PFSK-1 (cell line): ENCODE measurements at regions not wholly inside any gene's neighbourhood (a gene's known extent, or its start where the extent isn't known, plus 50 kb on each side); places are given as distances from the start of the nearest gene placed in this dataset.

Source experiments
- FOXP2 ChIP-seq: optimal IDR thresholded peaks from 2 replicates; pipeline ENCODE3; 2011; ENCODE audit warnings: borderline replicate concordance, control low read depth, inconsistent platforms; ENCODE audit not compliant: insufficient read depth; ENCODE audit errors: extremely low read length, extremely low read depth
- POLR2AphosphoS5 ChIP-seq: IDR thresholded peaks from 2 replicates; pipeline ENCODE4 v1.6.1; 2012; ENCODE audit warnings: low read depth, mild to moderate bottlenecking, control low read depth, low read length, moderate library complexity
- SIN3A ChIP-seq: IDR thresholded peaks from 2 replicates; pipeline ENCODE4 v1.6.1; 2012; ENCODE audit warnings: mild to moderate bottlenecking, low read length, moderate library complexity, borderline replicate concordance; ENCODE audit not compliant: insufficient read depth
- TAF1 ChIP-seq: IDR thresholded peaks from 2 replicates; pipeline ENCODE4 v1.6.1; 2012; ENCODE audit warnings: low read length, control low read depth, borderline replicate concordance; ENCODE audit not compliant: insufficient read depth
- TF ChIP-seq, protein P1 (sequence below), 2 experiments: IDR thresholded peaks; 2 replicates each; pipeline versions ENCODE4 v1.6.1 to v1.8.0; 2011 to 2012; ENCODE audit warnings: low read depth in 2 of 2, low read length in 2 of 2, control low read depth in 1 of 2, inconsistent platforms in 1 of 2, mild to moderate bottlenecking in 1 of 2, moderate library complexity in 1 of 2; ENCODE audit not compliant: insufficient read depth in 1 of 2

DNA sequence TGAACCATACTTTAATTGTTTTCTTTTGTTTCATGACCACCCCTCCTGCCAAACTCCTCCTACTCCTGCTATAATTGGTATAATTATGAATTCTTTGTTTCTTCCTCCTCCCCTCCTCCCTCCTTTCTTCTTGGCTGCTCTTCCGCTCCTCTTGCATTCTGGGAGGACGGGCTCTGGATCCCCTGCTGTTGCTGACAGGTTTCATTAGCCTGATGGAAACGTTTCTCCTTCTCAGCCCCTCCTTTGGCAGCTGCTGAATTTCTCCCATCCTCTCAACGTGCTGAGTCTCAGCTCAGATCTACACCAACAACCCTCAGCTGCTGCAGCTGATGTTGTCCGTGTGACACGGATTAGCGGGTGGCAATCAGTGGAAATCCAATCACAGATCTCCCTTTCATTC lies 97.1 kb upstream of the UBAC2 start:
- TF ChIP-seq, protein P1, sequence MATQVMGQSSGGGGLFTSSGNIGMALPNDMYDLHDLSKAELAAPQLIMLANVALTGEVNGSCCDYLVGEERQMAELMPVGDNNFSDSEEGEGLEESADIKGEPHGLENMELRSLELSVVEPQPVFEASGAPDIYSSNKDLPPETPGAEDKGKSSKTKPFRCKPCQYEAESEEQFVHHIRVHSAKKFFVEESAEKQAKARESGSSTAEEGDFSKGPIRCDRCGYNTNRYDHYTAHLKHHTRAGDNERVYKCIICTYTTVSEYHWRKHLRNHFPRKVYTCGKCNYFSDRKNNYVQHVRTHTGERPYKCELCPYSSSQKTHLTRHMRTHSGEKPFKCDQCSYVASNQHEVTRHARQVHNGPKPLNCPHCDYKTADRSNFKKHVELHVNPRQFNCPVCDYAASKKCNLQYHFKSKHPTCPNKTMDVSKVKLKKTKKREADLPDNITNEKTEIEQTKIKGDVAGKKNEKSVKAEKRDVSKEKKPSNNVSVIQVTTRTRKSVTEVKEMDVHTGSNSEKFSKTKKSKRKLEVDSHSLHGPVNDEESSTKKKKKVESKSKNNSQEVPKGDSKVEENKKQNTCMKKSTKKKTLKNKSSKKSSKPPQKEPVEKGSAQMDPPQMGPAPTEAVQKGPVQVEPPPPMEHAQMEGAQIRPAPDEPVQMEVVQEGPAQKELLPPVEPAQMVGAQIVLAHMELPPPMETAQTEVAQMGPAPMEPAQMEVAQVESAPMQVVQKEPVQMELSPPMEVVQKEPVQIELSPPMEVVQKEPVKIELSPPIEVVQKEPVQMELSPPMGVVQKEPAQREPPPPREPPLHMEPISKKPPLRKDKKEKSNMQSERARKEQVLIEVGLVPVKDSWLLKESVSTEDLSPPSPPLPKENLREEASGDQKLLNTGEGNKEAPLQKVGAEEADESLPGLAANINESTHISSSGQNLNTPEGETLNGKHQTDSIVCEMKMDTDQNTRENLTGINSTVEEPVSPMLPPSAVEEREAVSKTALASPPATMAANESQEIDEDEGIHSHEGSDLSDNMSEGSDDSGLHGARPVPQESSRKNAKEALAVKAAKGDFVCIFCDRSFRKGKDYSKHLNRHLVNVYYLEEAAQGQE (IDR thresholded peaks at IDR 0.05; ENCODE audit: insufficient read depth in 1 of 2, low read depth in 2 of 2, low read length in 2 of 2), result no peak
- TF ChIP-seq POLR2AphosphoS5 (no peak), SIN3A (no peak), TAF1 (no peak), FOXP2 (no peak)

DNA sequence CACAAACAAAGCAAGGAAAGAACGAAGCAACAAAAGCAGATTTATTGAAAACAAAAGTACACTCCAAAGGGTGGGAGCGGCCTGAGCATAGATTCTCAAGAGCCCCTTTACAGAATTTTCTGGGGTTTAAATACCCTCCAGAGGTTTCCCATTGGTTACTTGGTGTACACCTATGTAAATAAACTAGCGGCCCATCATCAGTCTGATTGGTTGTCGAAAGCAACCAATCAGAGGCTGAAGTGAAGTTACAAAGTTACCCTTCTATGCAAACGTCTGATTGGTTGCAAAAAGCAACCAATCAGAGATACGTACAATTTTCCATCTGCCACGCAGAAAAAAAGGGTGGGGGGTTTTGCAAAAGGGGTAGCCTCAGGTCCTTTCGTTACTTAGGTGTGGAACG lies 96.3 kb upstream of the UBAC2 start:
- TF ChIP-seq, protein P1 (IDR thresholded peaks at IDR 0.05; ENCODE audit: insufficient read depth in 1 of 2, low read depth in 2 of 2, low read length in 2 of 2), result no peak
- TF ChIP-seq TAF1 (no peak), FOXP2 (no peak), POLR2AphosphoS5 (no peak), SIN3A (no peak)

DNA sequence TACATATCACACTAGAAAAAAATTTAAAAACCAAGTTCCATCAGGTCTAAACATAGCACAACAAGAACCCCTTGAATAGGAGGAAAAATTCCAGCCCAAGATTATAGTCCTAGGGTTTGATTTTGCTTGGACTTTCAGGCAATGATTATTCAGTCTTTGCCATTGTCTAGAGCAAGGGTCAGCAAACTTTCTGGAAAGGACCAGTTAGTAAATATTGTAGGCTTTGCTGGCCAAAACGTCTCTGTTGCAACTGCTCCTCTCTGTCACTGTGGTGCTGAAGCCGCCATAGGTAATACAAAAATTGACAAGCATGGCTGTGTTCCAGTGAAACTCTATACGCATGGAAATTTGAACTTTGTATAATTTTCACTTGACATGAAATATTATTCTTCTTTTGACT lies 95.5 kb upstream of the UBAC2 start:
- TF ChIP-seq TAF1 (no peak), POLR2AphosphoS5 (no peak), FOXP2 (no peak), SIN3A (no peak)
- TF ChIP-seq, protein P1 (IDR thresholded peaks at IDR 0.05; ENCODE audit: insufficient read depth in 1 of 2, low read depth in 2 of 2, low read length in 2 of 2), result no peak

DNA sequence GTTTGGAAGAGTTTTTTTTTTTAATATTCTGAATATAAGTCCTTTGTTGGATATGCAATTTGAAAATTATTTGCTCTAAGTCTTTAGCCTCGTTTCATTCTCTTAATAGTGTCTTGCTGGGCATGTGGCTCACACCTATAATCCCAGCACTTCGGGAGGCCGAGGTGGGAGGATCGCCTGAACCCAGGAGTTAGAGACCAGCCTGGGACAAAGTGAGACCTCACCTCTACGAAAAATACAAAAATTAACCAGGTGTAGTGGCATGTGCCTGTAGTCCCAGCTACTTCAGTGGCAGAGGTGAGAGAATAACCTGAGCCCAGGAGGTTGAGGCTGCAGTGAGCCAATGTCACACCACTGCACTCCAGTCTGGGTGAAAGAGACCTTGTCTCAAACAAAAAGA lies 87.3 kb upstream of the UBAC2 start:
- TF ChIP-seq POLR2AphosphoS5 (no peak), FOXP2 (no peak), SIN3A (no peak), TAF1 (no peak)
- TF ChIP-seq, protein P1 (IDR thresholded peaks at IDR 0.05; ENCODE audit: insufficient read depth in 1 of 2, low read depth in 2 of 2, low read length in 2 of 2), result no peak

DNA sequence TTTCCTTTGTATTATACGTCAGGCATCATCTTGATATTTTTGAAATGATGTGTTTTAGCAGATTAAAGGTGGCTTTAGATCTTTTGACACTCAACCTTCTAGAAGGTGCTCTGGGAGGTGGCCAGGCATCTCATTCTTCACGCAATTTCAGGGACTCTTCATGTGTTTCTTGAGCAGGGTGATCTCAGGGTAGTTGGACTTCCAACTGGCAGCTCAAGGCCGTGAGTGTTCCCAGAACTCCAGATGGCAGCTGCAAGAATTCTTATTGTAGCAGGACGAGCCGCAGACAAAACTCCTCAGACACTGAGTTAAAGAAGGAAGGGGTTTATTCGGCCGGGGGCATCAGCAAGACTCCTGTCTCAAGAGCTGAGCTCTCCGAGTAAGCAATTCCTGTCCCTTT lies 82.5 kb upstream of the UBAC2 start:
- no peak for TF ChIP-seq FOXP2
- no peak for TF ChIP-seq SIN3A
- no peak for TF ChIP-seq TAF1
- TF ChIP-seq, protein P1 (IDR thresholded peaks at IDR 0.05; ENCODE audit: insufficient read depth in 1 of 2, low read depth in 2 of 2, low read length in 2 of 2), result no peak
- TF ChIP-seq POLR2AphosphoS5, result no peak
